Nucleus accumbens (tissue), 56 donors: ENCODE measurements at regions not wholly inside any gene's neighbourhood (a gene's known extent, or its start where the extent isn't known, plus 50 kb on each side); places are given as distances from the start of the nearest gene placed in this dataset.

Source experiments
- DNase-seq, 56 donors: peaks; one replicate each; lab custom pipeline; 2025; lab: John Stamatoyannopoulos, UW

DNA sequence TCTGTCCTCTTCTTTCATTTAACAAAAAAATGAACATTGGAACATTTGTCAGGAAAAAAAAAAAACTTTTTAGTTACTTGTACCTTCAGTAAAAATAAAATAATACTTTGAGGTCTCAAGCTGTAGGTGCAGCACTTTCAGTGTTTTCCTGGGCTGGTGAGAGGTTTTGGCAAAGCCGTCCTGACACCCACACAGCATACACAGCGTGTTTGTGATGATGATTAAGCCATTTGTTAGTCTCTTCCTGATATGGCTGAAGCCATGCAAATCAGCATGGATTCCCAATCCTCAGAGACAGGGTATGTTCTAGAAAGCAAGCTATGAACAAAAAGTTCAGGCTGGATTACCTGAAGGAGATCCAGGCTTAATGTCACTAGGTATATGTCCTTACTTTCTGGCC is 236.8 kb downstream of the ZNF516 start:
- no peak for DNase-seq

DNA sequence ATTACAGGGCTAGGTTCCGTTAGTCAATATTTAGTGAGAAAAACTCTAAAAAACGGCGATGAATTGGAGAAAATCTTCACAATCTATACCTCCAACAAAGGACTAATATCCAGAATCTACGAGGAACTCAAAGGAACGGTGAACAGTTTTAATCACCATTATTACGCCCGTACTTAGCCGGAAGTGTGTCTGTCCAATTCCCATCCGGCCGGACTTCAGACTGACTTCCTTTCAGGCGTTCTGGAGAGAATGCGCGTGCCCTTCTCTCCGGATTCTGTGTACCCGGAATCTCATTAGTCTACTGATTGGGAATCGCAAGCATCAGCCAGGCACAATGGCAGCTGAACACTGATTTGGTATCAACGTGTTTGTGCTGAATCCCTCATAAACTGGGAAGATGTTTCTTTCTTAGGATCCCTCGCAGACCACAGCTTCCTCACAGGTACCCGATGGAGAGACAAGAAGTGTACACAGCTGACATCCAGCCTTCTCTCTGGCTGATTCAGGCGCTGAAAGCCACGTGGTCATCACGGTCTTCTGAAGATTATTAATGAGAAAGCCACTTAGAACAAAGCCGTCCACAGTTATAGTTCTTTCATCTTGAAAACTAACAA is 239.9 kb downstream of the ZNF516 start:
- DNase-seq: no peak

DNA sequence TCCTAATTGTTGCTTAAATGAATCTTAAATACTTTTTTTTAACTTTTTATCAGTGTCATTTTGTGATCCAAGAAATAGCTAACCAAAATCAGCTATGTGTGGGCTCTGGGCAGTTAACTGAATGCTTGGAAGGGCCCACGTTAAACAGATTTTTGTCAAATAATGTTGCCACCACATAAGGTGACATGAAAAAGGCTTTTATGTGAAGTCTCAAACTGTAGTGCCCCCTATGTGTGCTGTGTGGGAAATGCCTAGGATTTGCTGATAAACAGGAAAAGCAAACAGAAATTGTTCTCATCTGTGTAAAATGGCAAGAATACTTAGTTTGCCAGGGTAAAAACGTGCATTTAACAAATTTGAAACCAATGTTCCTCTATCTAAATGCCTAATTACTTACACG is 242.2 kb downstream of the ZNF516 start:
- DNase-seq: no peak

DNA sequence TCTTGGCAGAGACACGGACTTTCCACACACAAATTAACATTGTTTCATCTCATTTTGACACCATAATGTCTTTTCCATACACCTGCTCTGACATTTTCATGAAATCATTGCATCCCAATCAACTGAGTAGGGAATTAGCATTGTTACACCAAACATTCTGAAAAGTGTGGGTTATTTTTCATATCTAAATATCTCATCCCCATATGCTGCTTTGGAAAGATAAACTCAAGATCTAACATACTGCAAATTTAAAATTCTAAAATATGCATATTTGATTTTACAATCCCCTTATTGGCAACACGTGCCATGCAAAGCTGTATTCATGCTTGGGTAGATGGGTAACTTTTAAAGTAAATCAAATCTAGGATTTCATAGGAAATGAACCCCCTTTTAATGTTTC is 242.9 kb downstream of the ZNF516 start:
- no peak for DNase-seq

DNA sequence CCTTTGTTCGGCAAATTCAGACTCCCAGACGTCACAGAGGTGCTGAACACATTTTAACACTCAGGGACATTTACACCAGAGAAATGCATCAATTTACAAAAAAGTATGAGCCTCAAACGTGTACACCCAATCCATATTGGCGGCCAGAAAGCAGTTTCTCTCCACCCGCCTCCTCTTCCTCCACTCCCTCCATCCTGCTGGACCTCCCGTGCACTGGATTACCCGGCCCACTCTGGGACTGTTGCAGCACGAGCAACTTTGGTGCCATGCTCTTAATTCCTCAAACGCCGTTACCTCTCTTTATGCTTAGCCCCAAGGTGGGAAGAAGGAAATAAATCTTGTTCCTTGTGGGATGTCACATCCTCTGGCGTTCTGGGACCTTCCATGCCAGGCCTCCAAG is 243.4 kb downstream of the ZNF516 start:
- DNase-seq: no peak

DNA sequence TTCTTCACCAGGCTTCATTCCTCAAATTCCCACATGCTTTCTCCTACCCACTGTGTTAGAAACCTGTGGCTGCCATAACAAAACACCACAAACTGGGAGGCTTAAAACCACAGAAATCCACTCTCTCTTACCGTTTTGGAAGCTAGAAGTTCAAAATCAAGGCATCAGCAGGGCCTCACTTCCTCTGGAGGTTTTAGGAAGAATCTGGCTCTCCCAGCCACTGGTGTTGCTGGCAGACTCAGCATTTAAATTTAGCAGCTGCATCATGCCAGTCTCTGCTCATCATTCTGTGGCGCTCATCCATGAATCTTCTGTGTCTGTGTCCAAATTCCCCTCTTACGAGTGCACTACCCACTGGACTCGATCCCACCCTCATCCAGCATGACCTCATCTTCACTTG is 248.5 kb downstream of the ZNF516 start:
- DNase-seq: no peak

DNA sequence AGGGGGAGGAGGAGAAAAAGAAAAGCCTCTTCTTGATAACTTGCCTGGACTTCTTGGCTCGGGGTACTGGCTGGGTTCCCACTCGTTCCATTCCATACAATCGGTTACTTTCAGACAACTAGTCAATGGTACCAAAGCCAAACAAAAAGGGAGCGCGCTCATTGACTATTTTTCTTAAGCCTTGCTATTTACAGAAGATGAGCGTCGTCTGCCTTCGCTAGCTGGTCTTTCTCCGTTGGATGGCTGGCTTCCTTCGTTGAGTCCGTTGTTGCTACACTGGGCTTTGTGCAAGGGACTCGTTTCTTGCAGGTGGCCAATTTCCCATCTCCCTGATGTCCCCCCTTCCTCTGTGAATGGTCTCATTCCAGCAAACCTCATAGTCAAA is 260.4 kb downstream of the ZNF516 start:
- DNase-seq: peak in 9 of 56 donors; percentile 4 to 59 (median 19)

DNA sequence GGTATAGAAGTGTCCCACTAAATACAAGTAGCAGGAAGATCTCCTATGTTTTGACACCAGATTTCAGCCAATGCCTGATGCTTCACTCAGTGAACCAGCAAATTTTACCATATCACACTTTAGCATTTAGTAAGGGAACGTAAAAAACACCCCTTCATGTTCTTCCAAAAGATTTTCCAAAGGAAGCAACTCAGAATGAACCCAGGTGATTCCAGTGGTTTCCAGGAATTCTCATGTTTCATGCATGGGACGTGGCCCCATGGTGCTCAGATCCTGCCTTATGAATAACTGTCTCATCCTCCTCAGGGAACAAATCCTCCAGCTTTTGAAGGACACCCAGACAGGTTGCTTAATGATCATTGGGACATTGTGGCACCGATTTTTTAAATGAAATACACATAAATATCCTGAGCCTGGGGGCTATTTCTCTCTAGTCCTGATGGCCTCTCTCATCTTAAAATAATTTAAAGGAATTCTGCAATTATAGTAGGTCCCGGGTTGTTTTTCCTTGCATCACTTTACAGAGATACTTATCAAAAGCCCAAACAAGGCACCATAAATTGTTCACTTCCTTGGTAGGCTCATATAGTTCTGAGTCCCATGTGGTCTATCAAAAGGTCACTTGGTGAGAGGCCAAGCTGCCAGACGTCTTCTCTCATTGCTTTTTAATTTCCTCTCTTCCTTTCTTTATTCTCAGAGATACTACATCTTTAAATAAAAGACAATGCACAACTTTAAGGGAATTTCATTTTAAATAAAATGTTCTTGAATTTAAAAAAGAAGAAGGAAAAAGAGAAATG is 261.0 kb downstream of the ZNF516 start:
- no peak for DNase-seq

DNA sequence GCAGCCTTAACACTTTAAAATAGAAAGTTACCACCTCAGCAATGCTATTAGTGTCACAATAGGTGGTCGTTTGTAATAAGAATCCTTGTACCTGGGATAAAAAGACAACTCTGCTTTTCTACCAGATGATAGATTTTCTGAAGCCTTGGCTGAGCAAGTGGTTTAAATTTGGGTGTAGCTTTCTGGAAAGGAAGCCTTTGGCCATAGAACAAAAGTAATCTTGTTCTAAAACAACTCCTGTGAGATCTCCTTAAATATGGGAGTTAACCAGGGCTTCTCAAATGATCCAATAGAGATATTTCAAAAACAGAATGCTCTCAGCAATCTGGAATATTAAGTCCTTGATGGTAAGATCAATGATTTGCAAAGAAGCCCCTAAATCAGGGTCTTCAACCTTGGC is 261.6 kb downstream of the ZNF516 start:
- DNase-seq: no peak

DNA sequence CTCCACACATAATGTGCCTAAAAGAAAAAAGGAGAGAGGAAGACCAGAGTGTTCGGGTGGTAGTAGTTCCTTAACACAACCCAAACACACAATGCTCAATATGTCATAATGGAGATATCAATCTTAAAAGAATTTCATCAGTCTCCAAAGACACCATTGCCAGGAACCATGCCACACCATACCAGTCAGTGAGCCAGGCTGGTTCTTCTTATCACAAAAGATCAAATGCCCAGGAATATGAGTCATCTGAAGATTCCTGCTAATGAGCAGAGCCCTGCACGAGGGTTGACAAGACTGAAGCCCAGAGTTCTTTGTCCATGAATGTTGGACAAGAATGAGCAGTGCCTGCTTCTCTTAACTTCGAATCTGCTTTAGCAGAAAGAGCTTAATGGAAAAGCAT is 262.3 kb downstream of the ZNF516 start:
- no peak for DNase-seq

DNA sequence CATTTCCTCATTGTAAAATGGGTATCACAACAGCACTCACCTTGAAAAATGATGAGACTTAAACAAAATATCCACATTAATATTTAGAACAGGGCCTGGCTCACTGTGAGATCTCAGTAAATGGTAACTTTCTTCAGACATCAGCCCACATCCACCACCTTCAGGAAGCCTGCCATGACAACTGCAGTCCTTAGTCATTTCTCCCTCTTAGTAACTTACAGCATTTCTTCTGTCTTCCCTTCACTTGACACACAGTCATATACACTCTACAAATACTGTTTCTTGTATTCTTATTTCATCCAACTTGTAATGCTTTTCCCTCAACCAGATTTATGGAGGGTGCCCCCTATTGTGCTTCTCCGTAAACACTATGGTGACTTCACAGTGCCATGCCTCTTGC is 263.0 kb downstream of the ZNF516 start:
- DNase-seq: no peak

DNA sequence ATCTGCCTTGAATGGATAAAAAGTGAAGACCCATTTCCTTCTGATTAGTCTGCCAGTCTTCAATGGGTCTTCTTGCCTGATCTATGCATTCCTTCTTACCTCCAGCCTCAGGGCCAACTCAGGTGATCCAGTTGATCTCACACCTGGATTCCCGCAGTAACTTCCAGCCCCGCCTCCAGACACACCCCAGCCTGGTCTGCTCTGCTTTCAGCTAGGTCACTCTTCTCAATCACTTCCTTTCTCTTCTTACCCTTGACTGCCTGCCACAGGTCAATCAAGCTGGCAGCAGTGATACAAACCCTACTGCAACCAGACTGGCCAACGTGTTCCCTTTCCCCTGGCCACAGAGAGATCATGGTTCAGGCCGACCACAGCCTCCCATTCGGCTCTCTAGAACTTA is 263.6 kb downstream of the ZNF516 start:
- DNase-seq: no peak

DNA sequence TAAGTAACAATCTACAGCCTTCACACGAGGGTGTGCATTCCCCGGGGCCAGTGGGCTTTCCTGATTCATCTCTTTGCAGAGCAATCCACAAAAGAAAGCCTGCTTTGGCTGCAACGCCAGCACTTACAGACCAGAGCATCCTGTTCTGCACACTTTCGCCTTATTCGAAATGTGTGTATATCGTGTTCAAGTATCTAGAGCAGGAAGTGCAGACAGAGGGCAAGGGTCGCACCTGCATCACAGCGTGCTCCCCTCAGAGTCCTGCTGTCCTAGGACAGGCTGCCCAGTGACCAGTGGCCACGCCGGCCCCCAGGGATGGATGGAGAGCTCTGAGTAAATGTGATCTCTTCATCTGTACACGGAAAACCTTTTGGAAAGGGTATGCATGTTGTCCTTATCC is 264.3 kb downstream of the ZNF516 start:
- DNase-seq: no peak

DNA sequence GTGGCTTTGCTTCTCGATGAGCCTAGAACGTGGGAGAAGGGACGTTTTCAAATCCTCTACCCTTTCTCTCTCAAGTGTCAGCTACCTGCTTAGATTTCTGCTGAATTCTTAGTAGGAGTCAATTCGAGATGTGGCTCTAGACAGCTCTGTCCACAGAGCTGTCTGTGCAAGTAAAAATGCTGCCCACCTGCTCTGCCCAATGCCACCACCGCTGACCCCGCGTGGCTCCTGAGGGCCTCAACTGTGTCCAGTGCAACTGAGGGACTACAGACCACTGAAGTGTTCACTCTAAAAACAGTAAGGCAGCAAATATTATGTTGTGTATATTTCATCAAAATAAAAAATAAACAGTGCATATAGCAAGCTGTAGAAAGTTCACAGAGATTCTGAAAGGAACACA is 266.3 kb downstream of the ZNF516 start:
- DNase-seq: no peak

DNA sequence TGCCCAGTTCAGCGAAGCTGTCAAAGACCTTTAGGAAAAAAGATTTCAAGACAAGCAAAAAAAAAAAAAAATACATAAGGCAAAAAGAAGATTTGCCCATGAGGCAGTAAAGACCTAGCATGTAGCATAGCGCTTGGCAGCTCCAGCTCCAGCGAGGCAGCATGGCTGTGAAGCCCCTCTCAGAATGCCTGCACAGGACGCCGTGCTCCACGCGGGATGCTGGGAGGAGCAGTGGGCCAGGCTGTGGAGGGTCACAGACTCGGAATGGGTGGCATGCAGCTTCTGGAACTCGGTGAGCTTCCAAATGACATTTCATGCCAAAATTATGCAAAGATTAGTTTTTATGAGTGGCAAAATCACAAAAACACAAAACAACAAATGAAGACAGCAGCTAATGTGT is 267.3 kb downstream of the ZNF516 start:
- no peak for DNase-seq

DNA sequence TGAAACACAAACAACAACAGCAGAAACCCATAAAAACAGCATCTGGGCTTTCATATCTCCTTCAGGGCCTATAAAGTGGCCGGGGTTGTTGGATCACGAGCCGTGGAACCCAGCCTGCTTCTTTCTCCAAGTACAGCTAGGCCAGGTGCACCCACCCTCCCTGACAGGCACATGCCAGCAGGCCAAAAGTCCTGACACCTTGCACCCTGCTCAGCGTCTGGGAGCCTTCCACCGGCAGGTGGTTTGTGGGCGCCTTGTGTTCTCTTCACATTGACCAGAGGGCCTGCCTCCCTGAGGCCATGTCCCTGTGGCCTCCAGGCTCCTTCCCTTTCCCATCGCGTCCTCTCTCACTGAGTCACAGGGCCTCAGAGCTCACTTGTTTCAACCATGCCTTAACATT is 271.6 kb downstream of the ZNF516 start:
- DNase-seq: no peak

DNA sequence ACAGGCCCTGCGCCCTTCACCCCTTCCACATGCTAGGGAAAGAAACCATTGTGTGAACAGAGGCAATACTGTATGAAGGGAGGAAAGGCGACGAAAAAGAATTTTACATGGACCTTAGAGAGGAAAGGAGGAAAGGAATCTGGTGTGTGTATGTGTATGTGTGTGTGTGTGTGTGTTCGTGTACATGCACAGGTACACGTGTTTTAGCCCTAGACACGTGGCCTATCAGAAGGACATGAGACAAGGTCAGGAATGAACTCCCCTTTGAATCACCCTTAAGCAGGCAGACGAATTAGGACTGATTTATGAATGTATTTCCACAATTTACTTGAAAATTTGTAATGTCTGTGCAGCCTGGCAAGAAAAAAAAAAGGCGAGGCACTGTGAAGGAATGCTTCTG is 276.0 kb downstream of the ZNF516 start:
- DNase-seq: no peak

DNA sequence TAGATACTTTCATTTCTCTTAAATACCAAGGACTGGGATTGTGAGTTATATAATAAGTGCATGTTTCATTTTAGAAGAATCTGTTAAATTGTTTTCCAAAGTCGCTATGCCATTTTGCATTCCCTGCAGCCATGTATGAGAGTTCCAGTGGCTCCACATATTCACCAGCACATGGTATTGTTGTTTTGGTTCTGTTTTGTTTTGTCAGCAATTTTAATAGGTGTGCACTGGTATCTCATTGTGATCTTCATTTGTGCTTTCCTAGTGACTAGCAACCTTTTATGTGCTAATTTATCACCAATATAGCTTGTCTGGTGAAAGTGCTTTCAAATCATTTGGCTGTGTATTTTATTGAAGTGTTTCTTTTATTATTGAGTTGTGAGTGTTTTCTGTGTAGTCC is 278.9 kb downstream of the ZNF516 start:
- no peak for DNase-seq

DNA sequence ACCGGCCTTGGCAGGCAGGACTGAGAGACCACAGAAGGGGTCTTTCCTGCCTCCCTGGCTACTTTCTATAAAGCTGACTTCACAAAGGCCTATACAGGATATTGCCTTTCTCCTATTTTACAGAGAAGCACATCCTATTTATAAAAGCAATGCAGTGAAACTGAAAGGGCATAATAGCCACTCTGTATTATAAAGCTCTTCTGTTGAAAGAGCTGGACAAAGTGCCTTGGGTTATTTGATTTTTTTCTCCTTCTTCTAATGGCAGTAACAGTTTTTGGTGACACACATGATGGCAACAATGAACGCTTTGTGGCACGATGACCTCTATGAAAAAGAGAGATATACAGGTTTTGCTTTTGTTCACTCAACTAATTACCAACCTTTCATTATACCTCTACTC is 281.1 kb downstream of the ZNF516 start:
- DNase-seq: no peak

DNA sequence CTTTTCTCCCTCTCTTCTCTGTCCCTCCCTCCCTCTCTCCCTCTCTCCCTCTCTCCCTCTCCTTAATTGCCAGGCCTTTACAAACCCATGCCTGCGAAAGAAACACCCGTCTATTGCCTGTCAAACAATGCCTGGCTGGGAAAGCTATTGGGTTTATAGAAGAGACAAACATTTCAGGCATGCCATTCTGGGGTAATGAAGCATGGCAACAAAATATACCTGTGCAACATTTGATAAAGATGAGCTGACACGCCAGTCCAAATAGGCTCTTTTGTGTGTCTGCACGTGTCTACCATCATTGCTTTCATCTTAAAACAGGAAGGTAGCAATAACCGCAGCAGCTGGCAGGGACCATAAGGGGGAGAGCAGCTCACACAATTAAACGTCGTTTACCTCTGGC is 282.1 kb downstream of the ZNF516 start:
- no peak for DNase-seq

DNA sequence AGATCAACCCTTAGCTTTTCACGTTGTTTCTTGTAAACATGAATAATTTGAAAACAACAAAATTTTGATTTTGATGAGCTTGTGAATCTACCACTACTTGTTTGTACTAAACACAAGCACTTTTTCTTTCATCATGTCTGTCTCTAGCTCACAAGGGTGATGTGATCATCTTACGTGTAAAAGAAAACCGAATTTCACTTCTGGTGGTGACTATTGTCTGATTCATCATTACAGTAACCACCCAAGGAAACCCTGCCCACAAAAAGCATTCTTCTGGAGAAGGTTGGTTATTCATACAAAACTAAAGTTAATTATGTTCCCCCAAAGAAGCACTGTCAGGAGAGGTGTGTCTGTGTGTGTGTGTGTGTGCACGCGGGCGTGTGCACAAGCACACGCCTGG is 285.4 kb downstream of the ZNF516 start:
- no peak for DNase-seq

DNA sequence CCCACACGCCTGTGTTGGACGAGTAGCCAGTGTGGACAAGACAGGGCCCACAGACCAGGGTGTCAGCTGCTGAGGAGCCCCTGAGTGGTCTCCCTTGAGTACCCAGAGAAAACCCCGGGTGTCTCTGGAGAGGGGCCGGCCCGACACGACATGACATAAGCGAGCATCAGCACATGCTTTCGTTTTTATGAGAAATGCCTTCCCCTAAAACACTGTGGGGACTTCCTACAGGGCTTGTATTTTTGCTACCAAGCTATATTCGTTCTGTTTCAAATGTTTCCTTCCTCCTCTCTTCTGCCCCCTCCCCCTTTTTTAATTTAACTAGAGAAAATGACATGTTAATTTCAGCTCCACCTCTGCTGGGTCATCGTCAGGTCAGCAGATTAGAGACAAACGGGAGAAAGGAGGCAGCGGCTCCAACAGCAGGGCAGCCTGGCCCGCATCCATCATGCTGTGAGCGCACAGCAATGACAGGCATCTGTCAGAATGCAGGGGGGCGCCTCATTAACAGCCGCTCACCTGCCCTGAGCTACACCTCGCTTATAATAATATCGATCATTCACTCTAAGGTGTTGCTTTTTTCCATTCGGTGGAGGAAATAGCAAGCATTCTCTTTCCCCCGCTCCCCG is 286.2 kb downstream of the ZNF516 start:
- no peak for DNase-seq
